ENCODE measurements at regions not wholly inside any gene's neighbourhood (a gene's known extent, or its start where the extent isn't known, plus 50 kb on each side); places are given as distances from the start of the nearest gene placed in this dataset.

GRCh38 chr16:65959983-65960382 is 406.5 kb upstream of the CDH5 start:
- intact Hi-C loops (cut with micrococcal nuclease; ENCODE audit: unreplicated experiment) (no loop called here), in situ Hi-C loops (cut with HindIII; ENCODE audit: extremely low pct_ligation_motif_present, low pct_unique_long_range_greater_than_20kb) (no loop called here)
- H3K9ac ChIP-seq (ENCODE audit: insufficient read depth, low read depth, low read length), result no peak overlapping the region
- ChIA-PET CTCF (ENCODE audit: low intra/inter-chr PET ratio, low total read pairs) (no interaction called here), POLR2A (no interaction called here)
- no peaks in the 10 kb centered on the region for H3K79me2 ChIP-seq (ENCODE audit: insufficient read depth, low read length)
- no peak for DNase-seq (ENCODE audit: low spot score)
- H3K4me1 ChIP-seq (ENCODE audit: insufficient read depth, low read length), result no peaks in the 10 kb centered on the region
- ATAC-seq, result no peak
- no peak overlapping the region for H3K4me3 ChIP-seq (replicated peaks in 1 of 3; ENCODE audit: insufficient read depth in 1 of 3, low read depth in 2 of 3, low read length in 3 of 3)
- no peaks in the 10 kb centered on the region for H3K9me3 ChIP-seq (ENCODE audit: low read length)
- FAIRE-seq, result no peak
- 2% methylated on average over 2 of the region's 2 CpGs for WGBS (ENCODE audit: low lambda C conversion rate)
- BruUV-seq (replicated peaks), result no TSS peak
- no peak overlapping the region for H2AFZ ChIP-seq (ENCODE audit: low read length)
- TF ChIP-seq ATF7 (IDR thresholded peaks at IDR 0.05) (0 out of 2 replicates have a peak, but pooled peaks have one; percentile 13), ATF7 (CRISPR knock-in tag; IDR thresholded peaks at IDR 0.05) (no peak), CEBPB (IDR thresholded peaks at IDR 0.05; ENCODE audit: borderline replicate concordance, low read depth, low read length) (peak; percentile 41; the same call in 1 of the 2 replicates), ZBTB14 (CRISPR knock-in tag; IDR thresholded peaks at IDR 0.05) (no peak)
- no peak overlapping the region for H3K27ac ChIP-seq (ENCODE audit: extremely low read length, insufficient read depth, low read length)
- no peaks in the 10 kb centered on the region for H3K36me3 ChIP-seq (replicated peaks in 1 of 2; ENCODE audit: control insufficient read depth in 1 of 2, insufficient read depth in 2 of 2, low read length in 2 of 2)
- no peaks in the 10 kb centered on the region for H4K20me1 ChIP-seq (ENCODE audit: insufficient read depth, low read length)
- no peak overlapping the region for H3K4me2 ChIP-seq (ENCODE audit: low read depth, low read length)
- H3K27me3 ChIP-seq (ENCODE audit: control insufficient read depth in 1 of 2, insufficient read depth in 2 of 2, low read length in 2 of 2), result no peaks in the 10 kb centered on the region

GRCh38 chr16:65958086-65958485 is 408.4 kb upstream of the CDH5 start:
- no peak for FAIRE-seq
- POLR2A ChIA-PET, result no interaction called here
- WGBS (ENCODE audit: low lambda C conversion rate), result 0% methylated on average over 3 of the region's 3 CpGs
- TF ChIP-seq ZNF687 (CRISPR knock-in tag; IDR thresholded peaks at IDR 0.05) (no peak), ZNF614 (CRISPR knock-in tag; IDR thresholded peaks at IDR 0.05; ENCODE audit: borderline replicate concordance) (no peak), EZH2 (conservative IDR thresholded peaks at IDR 0.05; ENCODE audit: low read depth, low read length) (no peak), BRCA1 (CRISPR knock-in tag; IDR thresholded peaks at IDR 0.05) (no peak), ZSCAN25 (CRISPR knock-in tag; IDR thresholded peaks at IDR 0.05) (no peak), MTF2 (CRISPR knock-in tag; IDR thresholded peaks at IDR 0.05; ENCODE audit: borderline replicate concordance) (no peak), SMC3 (IDR thresholded peaks at IDR 0.05; ENCODE audit: low read length) (no peak), ZNF224 (CRISPR knock-in tag; IDR thresholded peaks at IDR 0.05) (no peak), ZBTB37 (CRISPR knock-in tag; IDR thresholded peaks at IDR 0.05) (no peak), MED1 (CRISPR knock-in tag; IDR thresholded peaks at IDR 0.05) (no peak), PCBP1 (IDR thresholded peaks at IDR 0.05; ENCODE audit: borderline replicate concordance, low read depth, low read length) (no peak)

More at GRCh38 chr16:65958086-65958485, 408.4 kb upstream of the CDH5 start:
- H3K4me2 ChIP-seq (ENCODE audit: low read depth, low read length), result no peak overlapping the region
- H3K4me1 ChIP-seq (ENCODE audit: insufficient read depth, low read length), result no peaks in the 10 kb centered on the region
- no peaks in the 10 kb centered on the region for H3K79me2 ChIP-seq (ENCODE audit: insufficient read depth, low read length)
- DNase-seq (ENCODE audit: low spot score) (no peak), ATAC-seq (no peak)
- H3K9ac ChIP-seq (ENCODE audit: insufficient read depth, low read depth, low read length), result no peak overlapping the region
- no peak overlapping the region for H3K27ac ChIP-seq (ENCODE audit: extremely low read length, insufficient read depth, low read length)
- no peak overlapping the region for H2AFZ ChIP-seq (ENCODE audit: low read length)
- no peaks in the 10 kb centered on the region for H4K20me1 ChIP-seq (ENCODE audit: insufficient read depth, low read length)
- in situ Hi-C loops (cut with HindIII; ENCODE audit: extremely low pct_ligation_motif_present, low pct_unique_long_range_greater_than_20kb) (no loop called here), intact Hi-C loops (cut with micrococcal nuclease; ENCODE audit: unreplicated experiment) (no loop called here)
- H3K4me3 ChIP-seq (replicated peaks in 1 of 3; ENCODE audit: insufficient read depth in 1 of 3, low read depth in 2 of 3, low read length in 3 of 3), result no peak overlapping the region
- no TSS peak for BruUV-seq (replicated peaks)
- H3K27me3 ChIP-seq (ENCODE audit: control insufficient read depth in 1 of 2, insufficient read depth in 2 of 2, low read length in 2 of 2), result no peaks in the 10 kb centered on the region
- no peaks in the 10 kb centered on the region for H3K9me3 ChIP-seq (ENCODE audit: low read length)
- no peaks in the 10 kb centered on the region for H3K36me3 ChIP-seq (replicated peaks in 1 of 2; ENCODE audit: control insufficient read depth in 1 of 2, insufficient read depth in 2 of 2, low read length in 2 of 2)
- CTCF ChIA-PET (ENCODE audit: low intra/inter-chr PET ratio, low total read pairs), result no interaction called here
